B cell (primary cell): ENCODE measurements at regions not wholly inside any gene's neighbourhood (a gene's known extent, or its start where the extent isn't known, plus 50 kb on each side); places are given as distances from the start of the nearest gene placed in this dataset.

ENCODE experiments used
- CTCF ChIP-seq: fragments of 200-600 bp; IDR thresholded peaks from one replicate; pipeline ENCODE4 v1.8.0; 2022; ENCODE audit warnings: antibody characterized with exemption, mild to moderate bottlenecking
- EZH2 ChIP-seq: IDR thresholded peaks from 2 replicates; pipeline ENCODE4 v1.6.1; 2012; ENCODE audit warnings: borderline replicate concordance, low read depth, mild to moderate bottlenecking, moderate library complexity, low read length; ENCODE audit not compliant: insufficient read depth, poor library complexity, severe bottlenecking

GRCh38 chr16:11488304-11488703 is 98.4 kb downstream of the LITAF start:
- no peak for TF ChIP-seq CTCF
- no peak for TF ChIP-seq EZH2
